ENCODE measurements at regions not wholly inside any gene's neighbourhood (a gene's known extent, or its start where the extent isn't known, plus 50 kb on each side); places are given as distances from the start of the nearest gene placed in this dataset.

DNA sequence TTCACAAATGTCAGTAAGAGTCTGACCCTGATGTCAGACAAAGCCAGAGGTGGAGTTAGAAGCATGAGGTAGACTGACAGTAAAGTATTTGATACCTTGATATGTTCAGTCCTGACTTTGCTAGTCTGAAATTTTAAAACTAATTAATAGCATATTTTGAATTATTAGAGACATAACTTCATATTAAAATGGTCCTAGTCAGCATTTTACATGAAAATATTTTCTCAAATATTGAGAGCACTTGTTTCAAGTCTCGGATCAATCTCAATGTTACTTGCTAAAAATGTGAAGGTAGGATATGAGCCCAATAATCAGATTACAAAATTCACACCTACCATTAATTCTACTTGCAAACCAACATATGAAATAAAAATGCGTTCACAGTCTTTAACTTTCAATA is 58.1 kb upstream of the TTC14 start:
- TF ChIP-seq, protein P1, sequence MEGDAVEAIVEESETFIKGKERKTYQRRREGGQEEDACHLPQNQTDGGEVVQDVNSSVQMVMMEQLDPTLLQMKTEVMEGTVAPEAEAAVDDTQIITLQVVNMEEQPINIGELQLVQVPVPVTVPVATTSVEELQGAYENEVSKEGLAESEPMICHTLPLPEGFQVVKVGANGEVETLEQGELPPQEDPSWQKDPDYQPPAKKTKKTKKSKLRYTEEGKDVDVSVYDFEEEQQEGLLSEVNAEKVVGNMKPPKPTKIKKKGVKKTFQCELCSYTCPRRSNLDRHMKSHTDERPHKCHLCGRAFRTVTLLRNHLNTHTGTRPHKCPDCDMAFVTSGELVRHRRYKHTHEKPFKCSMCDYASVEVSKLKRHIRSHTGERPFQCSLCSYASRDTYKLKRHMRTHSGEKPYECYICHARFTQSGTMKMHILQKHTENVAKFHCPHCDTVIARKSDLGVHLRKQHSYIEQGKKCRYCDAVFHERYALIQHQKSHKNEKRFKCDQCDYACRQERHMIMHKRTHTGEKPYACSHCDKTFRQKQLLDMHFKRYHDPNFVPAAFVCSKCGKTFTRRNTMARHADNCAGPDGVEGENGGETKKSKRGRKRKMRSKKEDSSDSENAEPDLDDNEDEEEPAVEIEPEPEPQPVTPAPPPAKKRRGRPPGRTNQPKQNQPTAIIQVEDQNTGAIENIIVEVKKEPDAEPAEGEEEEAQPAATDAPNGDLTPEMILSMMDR (IDR thresholded peaks at IDR 0.05; ENCODE audit: low read depth, low read length, missing control alignments) = no peak

DNA sequence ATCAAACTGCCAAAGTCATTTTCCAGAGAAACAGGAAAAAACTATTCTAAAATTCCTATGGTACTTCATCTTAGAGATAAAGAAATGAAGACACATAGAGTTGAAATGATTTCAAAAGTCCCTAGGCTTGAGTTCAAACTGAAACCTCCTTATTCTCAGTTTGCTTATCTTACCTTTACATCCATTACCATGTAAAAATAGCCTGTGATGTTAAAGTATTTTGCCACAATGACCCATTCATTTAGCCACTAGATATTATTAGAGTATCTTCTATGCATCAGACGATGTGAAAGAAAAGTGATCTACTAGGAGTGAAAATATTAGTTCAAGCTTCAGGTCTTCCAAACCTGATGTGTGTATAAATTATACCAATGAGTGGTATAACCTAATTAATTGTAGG is 55.1 kb upstream of the TTC14 start:
- DNase-seq (ENCODE audit: low read depth) = no peak
- H3K4me3 ChIP-seq (ENCODE audit: low read depth, low read length) = no peak overlapping the region
- TF ChIP-seq, protein P1 (IDR thresholded peaks at IDR 0.05; ENCODE audit: low read depth, low read length, missing control alignments) = no peak

More for the DNA sequence above, 58.1 kb upstream of the TTC14 start:
- H3K4me3 ChIP-seq (ENCODE audit: low read depth, low read length) = no peak overlapping the region
- DNase-seq (ENCODE audit: low read depth) = no peak

DNA sequence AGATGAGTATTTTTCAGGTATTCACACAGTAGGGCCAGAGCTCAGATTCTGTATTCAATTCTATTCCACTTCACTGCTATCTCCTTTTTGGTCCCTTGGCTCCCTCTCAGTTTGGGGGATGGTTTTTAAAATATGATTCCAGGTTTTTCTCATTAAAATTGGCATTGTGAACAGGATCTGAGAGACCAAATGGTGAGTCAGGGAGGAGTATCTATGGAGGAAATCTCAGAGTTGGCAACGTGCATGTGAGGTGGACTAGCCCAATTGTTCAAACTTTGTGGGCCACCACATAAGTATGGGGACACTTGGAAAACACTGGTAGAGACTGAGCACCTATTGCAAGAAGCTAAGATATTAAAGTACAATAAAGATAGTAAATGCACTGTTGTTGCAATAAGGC is 53.9 kb upstream of the TTC14 start:
- TF ChIP-seq, protein P1 (IDR thresholded peaks at IDR 0.05; ENCODE audit: low read depth, low read length, missing control alignments) = no peak
- no peak overlapping the region for H3K4me3 ChIP-seq (ENCODE audit: low read depth, low read length)
- no peak for DNase-seq (ENCODE audit: low read depth)
